Esophagus muscularis mucosa (tissue), 4 donors: ENCODE measurements at regions not wholly inside any gene's neighbourhood (a gene's known extent, or its start where the extent isn't known, plus 50 kb on each side); places are given as distances from the start of the nearest gene placed in this dataset.
"Not testable (repeated sequence)": the region's sequence is repeated elsewhere in the genome, so short reads cannot be mapped to it uniquely, and the experiment has no call there.

Experiments used
- DNase-seq: peaks from one replicate; pipeline ENCODE4 v3.0.0-alpha.2; 2017; ENCODE audit errors: extremely low spot score
- H3K27ac ChIP-seq, 4 donors: fragments of 200-600 bp; sonication (generic); replicated peaks in 1 of 4; 1 replicate in 3 of 4; 2 replicates in 1 of 4; pipeline ENCODE4 v1.5.1; 2016 to 2019; ENCODE audit warnings: mild to moderate bottlenecking in 1 of 4
- H3K27me3 ChIP-seq, 4 donors: fragments of 200-600 bp; sonication (generic); one replicate each; pipeline versions ENCODE4 v1.5.1 to v1.6.0; 2016 to 2019
- H3K36me3 ChIP-seq, 4 donors: fragments of 200-600 bp; sonication (generic); one replicate each; pipeline ENCODE4 v1.5.1; 2016 to 2019
- H3K4me1 ChIP-seq, 4 donors: fragments of 200-600 bp; sonication (generic); one replicate each; pipeline ENCODE4 v1.5.1; 2016 to 2019
- H3K4me3 ChIP-seq, 4 donors: fragments of 200-600 bp; sonication (generic); 1 replicate in 2 of 4; 2 replicates in 2 of 4; pipeline ENCODE4 v1.5.1; 2016 to 2019; ENCODE audit warnings: mild to moderate bottlenecking in 4 of 4, moderate library complexity in 1 of 4
- H3K9me3 ChIP-seq, 4 donors: fragments of 200-600 bp; sonication (generic); 1 replicate in 3 of 4; 2 replicates in 1 of 4; pipeline ENCODE4 v1.5.1; 2016 to 2019
- EP300 ChIP-seq: sonication (generic); formaldehyde crosslinking; IDR thresholded peaks from one replicate; pipeline ENCODE4 v1.6.1; 2017; ENCODE audit warnings: antibody characterized with exemption
- POLR2A ChIP-seq: fragments of 450-650 bp; IDR thresholded peaks from one replicate; pipeline ENCODE4 v1.6.1; 2017; ENCODE audit warnings: antibody characterized with exemption, moderate library complexity, mild to moderate bottlenecking, low read depth
- POLR2AphosphoS5 ChIP-seq, 2 donors: sonication (generic); formaldehyde crosslinking; IDR thresholded peaks; one replicate each; pipeline ENCODE4 v1.6.1; 2017; ENCODE audit warnings: antibody characterized with exemption in 2 of 2
- WGBS: methylation state at CpG from one replicate; pipeline ENCODE4 v1.1.5; 2018; 5-methylcytosine and 5-hydroxymethylcytosine counted together
- intact Hi-C: fragments of 100-400 bp; cut with DNase I; formaldehyde crosslinking; loops from one replicate; pipeline ENCODE4 v1.15.1; 2023
- TF ChIP-seq, protein P1 (sequence below), 3 experiments: fragments of 200-600 bp in 2 of 3; fragments of 450-650 bp in 1 of 3; sonication (generic) in 2 of 3; IDR thresholded peaks; one replicate each; pipeline ENCODE4 v1.5.1; 2017 to 2019; ENCODE audit warnings: antibody characterized with exemption in 3 of 3, mild to moderate bottlenecking in 2 of 3, moderate library complexity in 1 of 3

DNA sequence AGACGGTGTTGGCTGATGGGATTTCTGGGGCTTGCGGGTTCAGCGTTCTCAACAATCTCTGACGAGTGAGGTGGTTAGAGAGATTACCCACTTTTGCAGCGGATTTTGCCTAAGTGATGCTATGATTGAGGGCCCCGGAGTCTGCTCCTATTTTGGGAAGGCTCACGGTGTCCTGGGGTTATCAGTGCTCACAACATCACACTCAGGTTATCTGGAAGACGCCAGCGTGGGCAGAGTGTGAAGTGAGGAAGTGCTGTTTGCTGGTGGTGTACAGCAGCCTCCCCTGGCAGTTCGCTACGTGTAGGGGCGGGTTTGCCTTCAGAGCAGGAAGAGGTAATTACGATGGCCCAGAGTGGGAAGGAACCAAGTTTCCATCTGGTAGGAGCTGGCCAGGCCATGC is 341.2 kb upstream of the IRX2 start:
- no peaks in the 10 kb centered on the region for H3K36me3 ChIP-seq
- intact Hi-C loops = no loop called here
- peaks cover 0 to 17% (median 0%) of the 10 kb centered on the region in 4 donors for H3K27me3 ChIP-seq
- TF ChIP-seq, protein P1, sequence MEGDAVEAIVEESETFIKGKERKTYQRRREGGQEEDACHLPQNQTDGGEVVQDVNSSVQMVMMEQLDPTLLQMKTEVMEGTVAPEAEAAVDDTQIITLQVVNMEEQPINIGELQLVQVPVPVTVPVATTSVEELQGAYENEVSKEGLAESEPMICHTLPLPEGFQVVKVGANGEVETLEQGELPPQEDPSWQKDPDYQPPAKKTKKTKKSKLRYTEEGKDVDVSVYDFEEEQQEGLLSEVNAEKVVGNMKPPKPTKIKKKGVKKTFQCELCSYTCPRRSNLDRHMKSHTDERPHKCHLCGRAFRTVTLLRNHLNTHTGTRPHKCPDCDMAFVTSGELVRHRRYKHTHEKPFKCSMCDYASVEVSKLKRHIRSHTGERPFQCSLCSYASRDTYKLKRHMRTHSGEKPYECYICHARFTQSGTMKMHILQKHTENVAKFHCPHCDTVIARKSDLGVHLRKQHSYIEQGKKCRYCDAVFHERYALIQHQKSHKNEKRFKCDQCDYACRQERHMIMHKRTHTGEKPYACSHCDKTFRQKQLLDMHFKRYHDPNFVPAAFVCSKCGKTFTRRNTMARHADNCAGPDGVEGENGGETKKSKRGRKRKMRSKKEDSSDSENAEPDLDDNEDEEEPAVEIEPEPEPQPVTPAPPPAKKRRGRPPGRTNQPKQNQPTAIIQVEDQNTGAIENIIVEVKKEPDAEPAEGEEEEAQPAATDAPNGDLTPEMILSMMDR (IDR thresholded peaks at IDR 0.05) = no peak
- no peak for TF ChIP-seq POLR2AphosphoS5 (IDR thresholded peaks at IDR 0.05)
- TF ChIP-seq POLR2A = no peak
- TF ChIP-seq EP300 = no peak
- no peaks in the 10 kb centered on the region for H3K9me3 ChIP-seq
- H3K27ac ChIP-seq = no peak overlapping the region
- 22% methylated on average over 12 of the region's 13 CpGs for WGBS
- H3K4me3 ChIP-seq = no peak overlapping the region
- DNase-seq = peak; percentile 89
- H3K4me1 ChIP-seq = no peaks in the 10 kb centered on the region

DNA sequence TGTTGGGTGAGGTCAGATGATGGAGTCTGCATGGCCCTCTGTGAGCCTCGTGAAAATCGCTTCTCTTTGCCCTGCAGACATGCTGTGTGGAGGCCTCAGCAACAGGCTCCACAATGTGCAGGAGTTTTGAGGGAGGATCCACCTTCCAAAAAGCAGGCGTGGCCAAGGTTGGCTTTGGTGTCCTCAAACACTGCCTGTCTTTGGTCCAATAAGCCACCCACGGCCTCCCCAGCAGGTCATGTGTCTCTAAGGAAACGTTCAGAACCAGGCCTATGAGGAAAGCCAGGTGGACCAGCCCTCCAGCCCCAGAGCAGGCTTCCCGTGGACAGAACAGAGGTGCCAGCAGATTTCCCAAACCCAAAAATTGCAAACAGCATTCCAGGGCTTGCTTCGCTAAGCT is 340.7 kb upstream of the IRX2 start:
- DNase-seq = no peak
- intact Hi-C loops = no loop called here
- no peak overlapping the region for H3K4me3 ChIP-seq
- H3K36me3 ChIP-seq = no peaks in the 10 kb centered on the region
- TF ChIP-seq EP300 = no peak
- no peak for TF ChIP-seq POLR2AphosphoS5 (IDR thresholded peaks at IDR 0.05)
- no peak for TF ChIP-seq POLR2A
- TF ChIP-seq, protein P1 (IDR thresholded peaks at IDR 0.05) = no peak
- H3K9me3 ChIP-seq = no peaks in the 10 kb centered on the region
- H3K27me3 ChIP-seq = peaks cover 0 to 17% (median 0%) of the 10 kb centered on the region in 4 donors
- no peak overlapping the region for H3K27ac ChIP-seq
- WGBS = 70% methylated on average over 7 of the region's 7 CpGs
- H3K4me1 ChIP-seq = no peaks in the 10 kb centered on the region

DNA sequence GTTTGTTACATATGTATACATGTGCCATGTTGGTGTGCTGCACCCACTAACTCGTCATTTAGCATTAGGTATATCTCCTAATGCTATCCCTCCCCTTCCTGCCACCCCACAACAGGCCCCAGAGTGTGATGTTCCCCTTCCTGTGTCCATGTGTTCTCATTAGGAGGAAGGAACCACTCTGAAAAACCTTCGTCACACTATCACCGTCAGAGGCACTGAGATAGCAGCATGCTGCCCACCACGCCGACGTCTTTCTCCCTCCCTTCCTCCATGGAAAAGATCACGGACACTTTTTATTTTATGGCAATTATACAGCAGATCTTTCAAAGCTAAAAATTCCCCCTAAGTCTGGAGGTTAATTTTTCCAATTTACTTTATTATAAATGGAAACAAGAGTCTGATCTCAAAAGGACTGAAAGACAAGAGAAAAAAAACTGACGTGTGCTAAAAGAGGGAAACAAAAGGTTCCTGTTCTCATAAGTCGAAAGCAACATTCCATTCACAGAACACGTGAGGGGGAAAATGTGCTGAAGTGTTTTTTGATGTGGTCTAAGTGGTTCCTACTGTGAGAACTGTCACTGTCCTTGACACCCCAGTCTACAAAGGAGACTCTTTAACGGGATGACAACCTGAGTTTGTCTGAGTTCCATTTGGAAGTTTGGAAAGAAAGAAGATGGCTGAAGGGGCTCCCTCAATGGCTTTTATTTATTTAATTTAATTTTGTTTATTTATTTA is 339.7 kb upstream of the IRX2 start:
- intact Hi-C loops = no loop called here
- no peak for TF ChIP-seq POLR2AphosphoS5 (IDR thresholded peaks at IDR 0.05)
- TF ChIP-seq EP300 = no peak
- TF ChIP-seq, protein P1 (IDR thresholded peaks at IDR 0.05) = no peak
- TF ChIP-seq POLR2A = no peak
- no peak for DNase-seq
- H3K9me3 ChIP-seq = no peaks in the 10 kb centered on the region
- H3K36me3 ChIP-seq = no peaks in the 10 kb centered on the region
- H3K27ac ChIP-seq = no peak overlapping the region
- no peak overlapping the region for H3K4me3 ChIP-seq
- 40% methylated on average over 11 of the region's 11 CpGs for WGBS
- no peaks in the 10 kb centered on the region for H3K4me1 ChIP-seq
- peaks cover 0 to 17% (median 0%) of the 10 kb centered on the region in 4 donors for H3K27me3 ChIP-seq

DNA sequence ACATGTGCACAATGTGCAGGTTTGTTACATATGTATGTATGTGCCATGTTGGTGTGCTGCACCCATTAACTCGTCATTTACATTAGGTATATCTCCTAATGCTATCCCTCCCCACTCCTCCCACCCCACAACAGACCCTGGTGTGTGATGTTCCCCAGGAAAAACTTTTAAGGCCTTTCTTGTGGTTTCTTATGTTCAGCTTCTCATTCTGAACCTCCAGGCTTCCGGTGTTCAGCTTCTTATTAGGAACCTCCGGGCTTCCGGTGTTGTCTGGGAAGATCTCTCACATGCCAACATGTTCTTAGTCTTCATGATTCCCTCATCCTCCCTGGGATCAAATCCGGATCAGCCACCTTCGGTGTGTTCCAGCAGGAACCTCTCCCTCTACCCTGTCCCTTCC is 338.8 kb upstream of the IRX2 start:
- DNase-seq, H3K36me3 ChIP-seq, H3K27ac ChIP-seq, H3K4me3 ChIP-seq, H3K9me3 ChIP-seq, intact Hi-C loops, H3K4me1 ChIP-seq: not testable (repeated sequence)
- 84% methylated on average over 6 of the region's 6 CpGs for WGBS
- peaks cover 0 to 17% (median 0%) of the 10 kb centered on the region in 4 donors for H3K27me3 ChIP-seq

DNA sequence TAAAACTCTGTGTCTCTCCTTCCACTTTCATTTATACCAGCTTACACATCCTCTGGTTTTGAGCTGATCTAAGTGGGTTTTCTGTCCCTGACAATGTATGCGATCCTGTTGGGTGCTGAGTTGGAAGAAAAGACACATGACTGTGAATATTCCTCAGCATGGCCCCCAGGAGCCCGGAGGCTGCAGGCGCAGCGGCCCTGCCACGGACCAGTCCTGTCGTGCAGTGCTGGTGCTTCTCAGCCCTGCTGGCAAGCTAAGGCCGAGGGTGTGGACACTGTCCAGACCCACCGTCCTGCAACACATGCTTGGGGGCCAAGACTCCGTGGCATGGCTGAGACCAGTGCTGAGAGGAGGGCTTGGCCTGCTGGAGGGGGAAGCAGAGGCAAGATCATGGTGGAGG is 328.9 kb upstream of the IRX2 start:
- WGBS = 76% methylated on average over 4 of the region's 9 CpGs
- H3K27ac ChIP-seq = no peak overlapping the region
- intact Hi-C loops = no loop called here
- peaks cover 0 to 3% (median 0%) of the 10 kb centered on the region in 4 donors for H3K27me3 ChIP-seq
- no peak overlapping the region for H3K4me3 ChIP-seq
- no peak for DNase-seq
- no peaks in the 10 kb centered on the region for H3K36me3 ChIP-seq
- no peak for TF ChIP-seq POLR2AphosphoS5 (IDR thresholded peaks at IDR 0.05)
- TF ChIP-seq, protein P1 (IDR thresholded peaks at IDR 0.05) = no peak
- TF ChIP-seq EP300 = no peak
- no peak for TF ChIP-seq POLR2A
- peaks cover 0 to 4% (median 3%) of the 10 kb centered on the region in 4 donors for H3K9me3 ChIP-seq
- H3K4me1 ChIP-seq = no peaks in the 10 kb centered on the region
